NT2/D1 (cell line): ENCODE measurements at regions not wholly inside any gene's neighbourhood (a gene's known extent, or its start where the extent isn't known, plus 50 kb on each side); places are given as distances from the start of the nearest gene placed in this dataset.

Source experiments
- YY1 ChIP-seq: IDR thresholded peaks from 2 replicates; pipeline ENCODE4 v1.6.1; 2011; ENCODE audit not compliant: insufficient read length, insufficient read depth
- ZNF274 ChIP-seq: IDR thresholded peaks from 2 replicates; pipeline ENCODE4 v1.6.1; 2011; ENCODE audit warnings: mild to moderate bottlenecking, low read depth, low read length

DNA sequence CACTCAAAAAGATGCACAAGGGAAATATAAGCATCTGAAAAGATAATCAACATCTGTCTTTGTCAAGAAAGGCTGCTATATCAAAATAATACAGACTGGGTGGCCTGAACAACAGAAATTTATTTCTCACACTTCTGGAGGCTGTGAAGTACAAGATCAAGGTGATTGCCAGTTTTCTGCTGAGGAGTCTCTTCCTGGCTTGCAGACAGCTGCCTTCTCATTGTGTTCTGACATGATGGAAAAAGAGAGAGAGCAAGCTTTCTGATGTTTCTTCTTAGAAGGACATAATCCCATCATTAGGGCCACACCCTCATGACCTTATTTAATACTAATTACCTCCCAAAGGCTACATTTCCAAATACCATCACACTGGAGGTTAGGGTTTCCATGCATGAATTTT, 1573.3 kb downstream of the SI start:
- TF ChIP-seq ZNF274 (no peak), YY1 (no peak)
